ENCODE measurements at regions not wholly inside any gene's neighbourhood (a gene's known extent, or its start where the extent isn't known, plus 50 kb on each side); places are given as distances from the start of the nearest gene placed in this dataset.

DNA sequence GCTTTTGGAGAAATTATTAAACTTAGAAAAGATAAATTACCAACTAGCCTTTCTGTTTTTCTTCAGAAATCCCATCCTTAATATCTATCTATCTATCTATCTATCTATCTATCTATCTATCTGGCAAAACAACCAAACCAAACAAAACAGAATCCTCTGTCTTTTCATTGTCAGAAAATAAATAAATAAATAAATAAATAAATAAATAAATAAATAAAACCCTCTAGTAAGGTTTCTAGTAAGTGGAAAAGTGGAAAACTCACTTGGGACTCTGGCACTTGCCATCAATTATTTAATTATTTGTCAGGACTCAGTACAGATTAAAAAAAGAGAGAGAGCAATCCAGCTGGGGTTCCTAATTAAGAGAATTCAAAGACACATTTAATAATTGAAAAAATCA, 556.2 kb upstream of the CHORDC1 start:
- Histone ChIP-seq H3K9ac (no peak overlapping the region), H3K4me3 (ENCODE audit: low read depth in 2 of 2, low read length in 1 of 2) (no peak overlapping the region), H3K36me3 (replicated peaks in 1 of 2; ENCODE audit: control insufficient read depth in 1 of 2, insufficient read depth in 2 of 2, low read length in 1 of 2) (no peaks in the 10 kb centered on the region), H3K9me2 (no peaks in the 10 kb centered on the region), H3K79me2 (ENCODE audit: insufficient read depth) (no peaks in the 10 kb centered on the region), H3K27ac (ENCODE audit: low read depth in 2 of 2, low read length in 1 of 2) (no peak overlapping the region), H2AFZ (ENCODE audit: low read depth) (no peak overlapping the region), H3K4me2 (no peak overlapping the region), H4K20me1 (ENCODE audit: insufficient read depth) (no peaks in the 10 kb centered on the region), H3F3A (replicated peaks; ENCODE audit: insufficient read depth) (no peaks in the 10 kb centered on the region), H3K27me3 (ENCODE audit: insufficient read depth) (no peaks in the 10 kb centered on the region), H3K4me1 (ENCODE audit: control insufficient read depth in 1 of 2, insufficient read depth in 2 of 2, low read depth in 1 of 2, low read length in 1 of 2) (no peaks in the 10 kb centered on the region), H3K9me3 (no peaks in the 10 kb centered on the region)
- ChIA-PET POLR2A (no interaction called here), CTCF (interaction anchor here (1.0 kb wide), 1 partner anchor 22 kb away, joined by 3 read pairs; no protein-coding TSS in a partner anchor)
- no peak for DNase-seq
- TF ChIP-seq SMC3 (IDR thresholded peaks at IDR 0.05; ENCODE audit: low read depth, low read length) (no peak), ELF1 (IDR thresholded peaks at IDR 0.05) (no peak), NRF1 (IDR thresholded peaks at IDR 0.05; ENCODE audit: low read depth, low read length) (no peak), MEF2A (IDR thresholded peaks at IDR 0.05; ENCODE audit: borderline replicate concordance, low read depth) (no peak), RCOR1 (IDR thresholded peaks at IDR 0.05; ENCODE audit: low read length) (no peak)
- TF ChIP-seq, protein P1, sequence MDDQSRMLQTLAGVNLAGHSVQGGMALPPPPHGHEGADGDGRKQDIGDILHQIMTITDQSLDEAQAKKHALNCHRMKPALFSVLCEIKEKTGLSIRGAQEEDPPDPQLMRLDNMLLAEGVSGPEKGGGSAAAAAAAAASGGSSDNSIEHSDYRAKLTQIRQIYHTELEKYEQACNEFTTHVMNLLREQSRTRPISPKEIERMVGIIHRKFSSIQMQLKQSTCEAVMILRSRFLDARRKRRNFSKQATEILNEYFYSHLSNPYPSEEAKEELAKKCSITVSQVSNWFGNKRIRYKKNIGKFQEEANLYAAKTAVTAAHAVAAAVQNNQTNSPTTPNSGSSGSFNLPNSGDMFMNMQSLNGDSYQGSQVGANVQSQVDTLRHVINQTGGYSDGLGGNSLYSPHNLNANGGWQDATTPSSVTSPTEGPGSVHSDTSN (IDR thresholded peaks at IDR 0.05), result no peak

DNA sequence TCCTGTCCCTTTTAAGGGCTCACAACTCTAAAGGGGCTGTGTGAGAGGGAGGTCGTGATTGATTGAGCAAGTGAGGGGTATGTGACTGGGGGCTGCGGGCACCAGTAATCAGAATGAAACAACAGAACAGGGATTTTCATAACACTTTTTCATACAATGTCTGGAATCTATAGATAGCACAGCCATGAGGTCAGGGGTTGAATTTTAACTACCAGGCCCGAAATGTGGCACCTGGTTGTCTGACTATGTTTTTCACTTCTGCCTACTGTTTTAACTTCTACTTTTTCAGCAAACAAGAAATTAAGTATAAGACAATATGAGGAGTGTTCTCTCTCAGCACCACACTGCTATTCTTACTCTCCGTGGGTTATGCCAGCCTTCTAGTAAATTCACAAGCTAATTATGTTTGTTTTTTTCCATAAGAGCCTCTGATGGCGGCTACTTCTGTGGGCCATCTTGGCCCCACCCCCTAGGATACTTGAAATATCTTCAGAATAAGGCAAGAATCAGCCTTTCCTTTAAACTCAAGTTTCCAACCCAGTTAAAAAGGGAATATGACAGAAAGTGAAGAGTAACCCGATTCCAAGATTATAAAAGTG, 552.8 kb upstream of the CHORDC1 start:
- no peak for TF ChIP-seq MEF2A (IDR thresholded peaks at IDR 0.05; ENCODE audit: borderline replicate concordance, low read depth)
- TF ChIP-seq RFX5 (IDR thresholded peaks at IDR 0.05; ENCODE audit: low read length), result no peak
- TF ChIP-seq, protein P2, sequence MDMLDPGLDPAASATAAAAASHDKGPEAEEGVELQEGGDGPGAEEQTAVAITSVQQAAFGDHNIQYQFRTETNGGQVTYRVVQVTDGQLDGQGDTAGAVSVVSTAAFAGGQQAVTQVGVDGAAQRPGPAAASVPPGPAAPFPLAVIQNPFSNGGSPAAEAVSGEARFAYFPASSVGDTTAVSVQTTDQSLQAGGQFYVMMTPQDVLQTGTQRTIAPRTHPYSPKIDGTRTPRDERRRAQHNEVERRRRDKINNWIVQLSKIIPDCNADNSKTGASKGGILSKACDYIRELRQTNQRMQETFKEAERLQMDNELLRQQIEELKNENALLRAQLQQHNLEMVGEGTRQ (IDR thresholded peaks at IDR 0.05; ENCODE audit: borderline replicate concordance, low read depth, low read length), result no peak
- TF ChIP-seq CHD2 (IDR thresholded peaks at IDR 0.05; ENCODE audit: low read length, partially characterized antibody), result no peak
- TF ChIP-seq YY1 (IDR thresholded peaks at IDR 0.05; ENCODE audit: low read depth), result no peak
- TF ChIP-seq FOXJ3 (CRISPR knock-in tag; IDR thresholded peaks at IDR 0.05), result no peak
- no peak for TF ChIP-seq NRF1 (IDR thresholded peaks at IDR 0.05; ENCODE audit: low read depth, low read length)
- TF ChIP-seq, protein P3, sequence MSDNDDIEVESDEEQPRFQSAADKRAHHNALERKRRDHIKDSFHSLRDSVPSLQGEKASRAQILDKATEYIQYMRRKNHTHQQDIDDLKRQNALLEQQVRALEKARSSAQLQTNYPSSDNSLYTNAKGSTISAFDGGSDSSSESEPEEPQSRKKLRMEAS (IDR thresholded peaks at IDR 0.05; ENCODE audit: low read depth), result no peak
- no peak for TF ChIP-seq GABPA (IDR thresholded peaks at IDR 0.05; ENCODE audit: low read depth)
- Histone ChIP-seq H2AFZ (ENCODE audit: low read depth) (no peak overlapping the region), H3K9me2 (no peaks in the 10 kb centered on the region), H3K4me1 (ENCODE audit: control insufficient read depth in 1 of 2, insufficient read depth in 2 of 2, low read depth in 1 of 2, low read length in 1 of 2) (no peaks in the 10 kb centered on the region), H3K4me3 (ENCODE audit: low read depth in 2 of 2, low read length in 1 of 2) (no peak overlapping the region), H3K9ac (no peak overlapping the region), H3K36me3 (replicated peaks in 1 of 2; ENCODE audit: control insufficient read depth in 1 of 2, insufficient read depth in 2 of 2, low read length in 1 of 2) (no peaks in the 10 kb centered on the region), H4K20me1 (ENCODE audit: insufficient read depth) (no peaks in the 10 kb centered on the region), H3K27ac (ENCODE audit: low read depth in 2 of 2, low read length in 1 of 2) (no peak overlapping the region), H3K9me3 (no peaks in the 10 kb centered on the region), H3K79me2 (ENCODE audit: insufficient read depth) (no peaks in the 10 kb centered on the region), H3K27me3 (ENCODE audit: insufficient read depth) (no peaks in the 10 kb centered on the region), H3F3A (replicated peaks; ENCODE audit: insufficient read depth) (no peaks in the 10 kb centered on the region), H3K4me2 (no peak overlapping the region)
- WGBS (ENCODE audit: low lambda C conversion rate), result 39% methylated on average over 6 of the region's 6 CpGs
- ChIA-PET POLR2A (no interaction called here), CTCF (interaction anchor here (0.9 kb wide), 1 partner anchor 19 kb away, joined by 3 read pairs; no protein-coding TSS in a partner anchor)
- DNase-seq, result no peak

Data from SK-N-SH (cell line).